HCT116 (cell line): ENCODE measurements at regions not wholly inside any gene's neighbourhood (a gene's known extent, or its start where the extent isn't known, plus 50 kb on each side); places are given as distances from the start of the nearest gene placed in this dataset.

ENCODE experiments used
- POLR2A ChIP-seq: IDR thresholded peaks from 2 replicates; pipeline ENCODE4 v1.7.0; 2011; ENCODE audit warnings: borderline replicate concordance; ENCODE audit not compliant: insufficient read depth, insufficient read length; ENCODE audit errors: extremely low read depth
- SP1 ChIP-seq: IDR thresholded peaks from 2 replicates; pipeline ENCODE4 v1.6.1; 2012; ENCODE audit warnings: low read depth

DNA sequence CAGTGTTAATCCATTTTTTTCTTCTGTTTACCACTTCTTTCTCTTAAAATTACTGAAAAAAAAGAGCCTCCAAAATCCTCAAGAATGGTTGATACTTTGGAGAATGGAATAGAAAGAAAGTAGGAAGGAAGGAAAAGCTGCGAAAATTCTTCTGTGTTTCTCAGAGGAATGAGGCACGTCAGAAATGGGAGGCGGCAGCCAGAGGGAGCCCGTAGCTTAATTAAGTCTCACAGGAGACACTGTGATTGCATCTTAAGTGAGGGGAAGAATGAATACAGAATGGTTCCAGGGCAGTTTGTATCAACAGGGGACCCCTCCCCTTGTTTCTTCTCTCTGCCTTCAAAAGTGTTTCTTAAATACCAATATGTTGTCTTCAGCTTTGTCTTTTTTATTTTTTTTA is 1099.5 kb downstream of the PLA2G4A start:
- no peak for TF ChIP-seq POLR2A
- no peak for TF ChIP-seq SP1
